Tibial nerve (tissue), 4 donors: ENCODE measurements at regions not wholly inside any gene's neighbourhood (a gene's known extent, or its start where the extent isn't known, plus 50 kb on each side); places are given as distances from the start of the nearest gene placed in this dataset.

Source experiments
- DNase-seq, 2 donors: peaks; one replicate each; pipeline ENCODE4 v3.0.0-alpha.2; 2019; ENCODE audit warnings: low spot score in 2 of 2
- H3K27ac ChIP-seq, 4 donors: fragments of 200-600 bp; sonication (generic) in 3 of 4; one replicate each; pipeline ENCODE4 v1.5.1; 2017 to 2019; ENCODE audit warnings: mild to moderate bottlenecking in 1 of 4
- H3K27me3 ChIP-seq, 2 donors: fragments of 200-600 bp; sonication (generic) in 1 of 2; one replicate each; pipeline versions ENCODE4 v1.5.1 to v1.6.0; 2017 to 2019
- H3K36me3 ChIP-seq, 3 donors: fragments of 200-600 bp; sonication (generic); one replicate each; pipeline ENCODE4 v1.5.1; 2018 to 2019
- H3K4me1 ChIP-seq, 4 donors: fragments of 200-600 bp; sonication (generic) in 3 of 4; one replicate each; pipeline ENCODE4 v1.5.1; 2017 to 2019
- H3K4me3 ChIP-seq, 4 donors: fragments of 200-600 bp; sonication (generic) in 3 of 4; one replicate each; pipeline ENCODE4 v1.5.1; 2017 to 2019; ENCODE audit warnings: mild to moderate bottlenecking in 1 of 4, moderate library complexity in 1 of 4
- H3K9me3 ChIP-seq, 4 donors: fragments of 200-600 bp; sonication (generic) in 3 of 4; one replicate each; pipeline ENCODE4 v1.5.1; 2017 to 2019
- CTCF ChIP-seq, 5 experiments: fragments of 200-600 bp in 3 of 5; fragments of 450-650 bp in 2 of 5; sonication (generic) in 3 of 5; IDR thresholded peaks; one replicate each; pipeline ENCODE4 v1.5.1; 2016 to 2019; ENCODE audit warnings: antibody characterized with exemption in 5 of 5, mild to moderate bottlenecking in 3 of 5, moderate library complexity in 2 of 5
- EP300 ChIP-seq, 2 donors: sonication (generic); formaldehyde crosslinking; IDR thresholded peaks; one replicate each; pipeline ENCODE4 v1.6.1; 2017; ENCODE audit warnings: antibody characterized with exemption in 2 of 2, mild to moderate bottlenecking in 1 of 2
- POLR2A ChIP-seq, 2 donors: fragments of 450-650 bp; IDR thresholded peaks; one replicate each; pipeline ENCODE4 v1.6.1; 2017; ENCODE audit warnings: antibody characterized with exemption in 2 of 2, mild to moderate bottlenecking in 2 of 2, moderate library complexity in 2 of 2
- WGBS, 2 donors: methylation state at CpG; one replicate each; pipeline ENCODE4 v1.1.5; 2018; 5-methylcytosine and 5-hydroxymethylcytosine counted together

GRCh38 chr3:41106691-41107090 lies 92.6 kb upstream of the CTNNB1 start:
- H3K9me3 ChIP-seq: no peaks in the 10 kb centered on the region
- no peaks in the 10 kb centered on the region for H3K27me3 ChIP-seq
- no peaks in the 10 kb centered on the region for H3K4me1 ChIP-seq
- TF ChIP-seq EP300 (IDR thresholded peaks at IDR 0.05) (no peak), CTCF (IDR thresholded peaks at IDR 0.05) (no peak), POLR2A (IDR thresholded peaks at IDR 0.05) (no peak)
- 88% methylated on average over 2 of the region's 2 CpGs for WGBS, 2 donors
- no peak overlapping the region for H3K27ac ChIP-seq
- H3K36me3 ChIP-seq: no peaks in the 10 kb centered on the region
- no peak overlapping the region for H3K4me3 ChIP-seq
- DNase-seq: no peak

- Histone ChIP-seq H3K4me1 (no peaks in the 10 kb centered on the region), H3K36me3 (no peaks in the 10 kb centered on the region), H3K4me3 (no peak overlapping the region), H3K27ac (no peak overlapping the region), H3K9me3 (no peaks in the 10 kb centered on the region), H3K27me3 (no peaks in the 10 kb centered on the region)
- DNase-seq: no peak
- TF ChIP-seq EP300 (IDR thresholded peaks at IDR 0.05) (no peak), CTCF (IDR thresholded peaks at IDR 0.05) (no peak), POLR2A (IDR thresholded peaks at IDR 0.05) (no peak)
- WGBS, 2 donors: 79 to 94% methylated on average over 2 of the region's 2 CpGs
Measured at GRCh38 chr3:41111011-41111410, 88.3 kb upstream of the CTNNB1 start.

GRCh38 chr3:41112466-41112865 lies 86.8 kb upstream of the CTNNB1 start:
- H3K27ac ChIP-seq: no peak overlapping the region
- no peaks in the 10 kb centered on the region for H3K9me3 ChIP-seq
- no peak overlapping the region for H3K4me3 ChIP-seq
- 89 to 91% methylated on average over 2 of the region's 2 CpGs for WGBS, 2 donors
- no peaks in the 10 kb centered on the region for H3K36me3 ChIP-seq
- no peaks in the 10 kb centered on the region for H3K27me3 ChIP-seq
- TF ChIP-seq CTCF (IDR thresholded peaks at IDR 0.05) (no peak), EP300 (IDR thresholded peaks at IDR 0.05) (no peak), POLR2A (IDR thresholded peaks at IDR 0.05) (no peak)
- H3K4me1 ChIP-seq: peaks cover 0 to 9% (median 7%) of the 10 kb centered on the region in 4 donors
- DNase-seq: no peak

GRCh38 chr3:41115069-41115468 lies 84.2 kb upstream of the CTNNB1 start:
- Histone ChIP-seq H3K9me3 (no peaks in the 10 kb centered on the region), H3K27me3 (no peaks in the 10 kb centered on the region), H3K27ac (no peak overlapping the region), H3K4me3 (no peak overlapping the region), H3K4me1 (peaks cover 0 to 33% (median 20%) of the 10 kb centered on the region in 4 donors), H3K36me3 (no peaks in the 10 kb centered on the region)
- no peak for DNase-seq
- WGBS, 2 donors: 80 to 92% methylated on average over 4 of the region's 4 CpGs
- TF ChIP-seq POLR2A (IDR thresholded peaks at IDR 0.05) (no peak), EP300 (IDR thresholded peaks at IDR 0.05) (no peak), CTCF (IDR thresholded peaks at IDR 0.05) (no peak)

GRCh38 chr3:41116851-41117250 lies 82.5 kb upstream of the CTNNB1 start:
- Histone ChIP-seq H3K27me3 (no peaks in the 10 kb centered on the region), H3K9me3 (no peaks in the 10 kb centered on the region), H3K4me3 (no peak overlapping the region), H3K36me3 (no peaks in the 10 kb centered on the region), H3K27ac (peak overlapping the region in 3 of 4 donors; percentile 38 to 77 (median 71)), H3K4me1 (peaks cover 0 to 47% (median 33%) of the 10 kb centered on the region in 4 donors)
- TF ChIP-seq POLR2A (IDR thresholded peaks at IDR 0.05) (no peak), EP300 (IDR thresholded peaks at IDR 0.05) (no peak), CTCF (IDR thresholded peaks at IDR 0.05) (no peak)
- 54 to 64% methylated on average over 8 of the region's 8 CpGs for WGBS, 2 donors
- no peak for DNase-seq
